B cell (primary cell): ENCODE measurements at regions not wholly inside any gene's neighbourhood (a gene's known extent, or its start where the extent isn't known, plus 50 kb on each side); places are given as distances from the start of the nearest gene placed in this dataset.

Experiments
- EZH2 ChIP-seq: IDR thresholded peaks from 2 replicates; pipeline ENCODE4 v1.6.1; 2012; ENCODE audit warnings: borderline replicate concordance, low read depth, mild to moderate bottlenecking, moderate library complexity, low read length; ENCODE audit not compliant: insufficient read depth, poor library complexity, severe bottlenecking
- TF ChIP-seq, protein P1 (sequence below): fragments of 200-600 bp; IDR thresholded peaks from one replicate; pipeline ENCODE4 v1.8.0; 2022; ENCODE audit warnings: antibody characterized with exemption, mild to moderate bottlenecking

DNA sequence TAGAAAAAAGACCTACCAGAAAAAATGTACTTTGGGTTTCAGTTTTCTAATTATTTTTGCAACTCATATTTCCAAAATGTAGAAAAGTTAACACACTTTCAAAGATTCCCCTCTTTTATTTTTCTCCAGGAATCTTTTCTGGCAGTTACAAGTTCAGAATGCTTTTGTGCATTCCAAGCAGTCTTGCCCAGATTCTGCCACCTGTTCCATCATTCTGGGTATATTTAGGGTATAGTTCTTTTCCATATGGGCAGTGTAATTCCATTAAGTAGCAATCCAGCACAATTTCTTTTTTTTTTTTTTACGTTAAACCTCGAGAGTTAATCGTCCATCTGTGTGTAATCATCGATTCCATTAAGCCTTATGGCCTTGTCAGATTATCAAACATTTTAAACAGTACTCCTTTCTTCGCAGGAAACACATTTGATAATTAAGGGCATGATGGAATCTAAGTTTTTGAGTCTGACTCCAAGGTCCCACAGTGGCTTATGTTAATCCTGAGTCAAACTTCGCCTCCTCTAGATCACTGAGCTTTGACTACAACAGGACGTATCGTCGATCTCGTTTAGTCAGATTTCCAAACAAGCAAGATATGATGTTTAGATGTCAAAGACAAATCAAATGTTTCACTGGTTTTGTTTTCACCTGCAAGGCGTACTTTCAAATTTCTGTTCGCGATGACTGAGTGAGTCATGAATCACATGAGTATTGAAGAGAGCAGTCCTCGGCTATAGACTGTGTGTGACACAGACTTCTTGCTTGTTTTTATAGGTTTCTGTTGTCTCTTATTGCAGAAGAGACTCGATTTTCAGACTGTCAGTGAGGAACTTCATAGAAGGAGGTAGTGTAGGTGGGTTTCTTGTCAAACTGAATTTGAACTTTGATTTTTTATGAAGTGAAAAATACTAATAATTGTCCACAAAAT is 118.9 kb upstream of the GK2 start:
- TF ChIP-seq, protein P1, sequence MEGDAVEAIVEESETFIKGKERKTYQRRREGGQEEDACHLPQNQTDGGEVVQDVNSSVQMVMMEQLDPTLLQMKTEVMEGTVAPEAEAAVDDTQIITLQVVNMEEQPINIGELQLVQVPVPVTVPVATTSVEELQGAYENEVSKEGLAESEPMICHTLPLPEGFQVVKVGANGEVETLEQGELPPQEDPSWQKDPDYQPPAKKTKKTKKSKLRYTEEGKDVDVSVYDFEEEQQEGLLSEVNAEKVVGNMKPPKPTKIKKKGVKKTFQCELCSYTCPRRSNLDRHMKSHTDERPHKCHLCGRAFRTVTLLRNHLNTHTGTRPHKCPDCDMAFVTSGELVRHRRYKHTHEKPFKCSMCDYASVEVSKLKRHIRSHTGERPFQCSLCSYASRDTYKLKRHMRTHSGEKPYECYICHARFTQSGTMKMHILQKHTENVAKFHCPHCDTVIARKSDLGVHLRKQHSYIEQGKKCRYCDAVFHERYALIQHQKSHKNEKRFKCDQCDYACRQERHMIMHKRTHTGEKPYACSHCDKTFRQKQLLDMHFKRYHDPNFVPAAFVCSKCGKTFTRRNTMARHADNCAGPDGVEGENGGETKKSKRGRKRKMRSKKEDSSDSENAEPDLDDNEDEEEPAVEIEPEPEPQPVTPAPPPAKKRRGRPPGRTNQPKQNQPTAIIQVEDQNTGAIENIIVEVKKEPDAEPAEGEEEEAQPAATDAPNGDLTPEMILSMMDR: no peak
- no peak for TF ChIP-seq EZH2
